H9 (cell line): ENCODE measurements at regions not wholly inside any gene's neighbourhood (a gene's known extent, or its start where the extent isn't known, plus 50 kb on each side); places are given as distances from the start of the nearest gene placed in this dataset.

Source experiments
- DNase-seq: peaks from one replicate; pipeline ENCODE4 v3.0.0-alpha.2; 2017
- H2AFZ ChIP-seq: one replicate; pipeline ENCODE4 v1.6.1; 2013; ENCODE audit warnings: mild to moderate bottlenecking, low read length, control low read depth, moderate library complexity
- H2AK5ac ChIP-seq: 2 replicates; pipeline ENCODE4 v1.6.1; 2013; ENCODE audit warnings: low read length, control low read depth, mixed read lengths; ENCODE audit not compliant: insufficient read length
- H2BK120ac ChIP-seq: one replicate; pipeline ENCODE4 v1.6.1; 2013; ENCODE audit warnings: low read depth, mild to moderate bottlenecking, low read length, control low read depth, inconsistent platforms; ENCODE audit not compliant: poor library complexity, severe bottlenecking
- H2BK12ac ChIP-seq: 2 replicates; pipeline ENCODE4 v1.6.1; 2013; ENCODE audit warnings: low read length, control low read depth, mixed read lengths, low read depth; ENCODE audit not compliant: insufficient read length
- H2BK15ac ChIP-seq: 2 replicates; pipeline ENCODE4 v1.6.1; 2013; ENCODE audit warnings: low read depth, low read length, control low read depth
- H2BK20ac ChIP-seq: one replicate; pipeline ENCODE4 v1.6.1; 2013; ENCODE audit warnings: low read depth, mild to moderate bottlenecking, low read length, control low read depth, inconsistent platforms; ENCODE audit not compliant: poor library complexity, severe bottlenecking
- H2BK5ac ChIP-seq: 2 replicates; pipeline ENCODE4 v1.6.1; 2013; ENCODE audit warnings: low read length, control low read depth, mixed read lengths; ENCODE audit not compliant: insufficient read length
- H3K14ac ChIP-seq: 2 replicates; pipeline ENCODE4 v1.6.1; 2013; ENCODE audit warnings: low read length, control low read depth; ENCODE audit not compliant: insufficient read depth
- H3K18ac ChIP-seq: 2 replicates; pipeline ENCODE4 v1.6.1; 2013; ENCODE audit warnings: low read depth, mild to moderate bottlenecking, mixed read lengths, low read length, control low read depth; ENCODE audit not compliant: insufficient read length
- H3K23ac ChIP-seq: 2 replicates; pipeline ENCODE4 v1.6.1; 2013; ENCODE audit warnings: low read length, control low read depth, mixed read lengths, low read depth; ENCODE audit not compliant: insufficient read length
- H3K23me2 ChIP-seq: 2 replicates; pipeline ENCODE4 v1.6.1; 2013; ENCODE audit warnings: low read depth, mild to moderate bottlenecking, mixed read lengths, low read length, control low read depth; ENCODE audit not compliant: insufficient read length, poor library complexity, severe bottlenecking
- H3K27ac ChIP-seq: 2 replicates; pipeline ENCODE4 v1.5.1; 2013; ENCODE audit warnings: low read length, control low read depth, mixed read lengths, low read depth; ENCODE audit not compliant: insufficient read length
- H3K27me3 ChIP-seq: 2 replicates; pipeline ENCODE4 v1.6.1; 2013; ENCODE audit warnings: low read length, control low read depth, inconsistent platforms; ENCODE audit not compliant: insufficient read depth
- H3K4ac ChIP-seq: 2 replicates; pipeline ENCODE4 v1.6.1; 2013; ENCODE audit warnings: low read depth, mild to moderate bottlenecking, control low read depth, inconsistent platforms, low read length, moderate library complexity
- H3K4me1 ChIP-seq: 2 replicates; pipeline ENCODE4 v1.6.1; 2013; ENCODE audit warnings: low read length, control low read depth, inconsistent platforms; ENCODE audit not compliant: insufficient read depth
- H3K4me2 ChIP-seq: 2 replicates; pipeline ENCODE4 v1.6.1; 2013; ENCODE audit warnings: low read length, control low read depth, mixed read lengths; ENCODE audit not compliant: insufficient read length, insufficient read depth
- H3K56ac ChIP-seq: 2 replicates; pipeline ENCODE4 v1.6.1; 2013; ENCODE audit warnings: low read depth, mild to moderate bottlenecking, mixed read lengths, low read length, control low read depth; ENCODE audit not compliant: insufficient read length
- H3K79me1 ChIP-seq: 2 replicates; pipeline ENCODE4 v1.6.1; 2013; ENCODE audit warnings: low read depth, mild to moderate bottlenecking, moderate library complexity, low read length, control low read depth, inconsistent platforms; ENCODE audit not compliant: insufficient read depth, poor library complexity, severe bottlenecking
- H3K79me2 ChIP-seq: 2 replicates; pipeline ENCODE4 v1.6.1; 2013; ENCODE audit warnings: low read length, control low read depth, inconsistent platforms; ENCODE audit not compliant: insufficient read depth
- H3K9ac ChIP-seq: 2 replicates; pipeline ENCODE4 v1.6.1; 2013; ENCODE audit warnings: low read length, control low read depth, mixed read lengths; ENCODE audit not compliant: insufficient read length; ENCODE audit errors: extremely low read depth
- H3K9me3 ChIP-seq: one replicate; pipeline ENCODE4 v1.6.1; 2013; ENCODE audit warnings: low read depth, low read length, inconsistent platforms; ENCODE audit not compliant: control insufficient read depth
- H3T11ph ChIP-seq: one replicate; pipeline ENCODE4 v1.6.1; 2013; ENCODE audit warnings: mild to moderate bottlenecking, low read length, control low read depth, inconsistent platforms
- H4K20me1 ChIP-seq: one replicate; pipeline ENCODE4 v1.6.1; 2013; ENCODE audit not compliant: control insufficient read depth, insufficient read length, insufficient read depth
- H4K5ac ChIP-seq: 2 replicates; pipeline ENCODE4 v1.6.1; 2013; ENCODE audit warnings: low read depth, mild to moderate bottlenecking, mixed read lengths, low read length, control low read depth; ENCODE audit not compliant: insufficient read length
- H4K8ac ChIP-seq: replicated peaks from 2 replicates; pipeline ENCODE4 v1.6.1; 2013; ENCODE audit warnings: low read length, control low read depth, mixed read lengths, low read depth; ENCODE audit not compliant: insufficient read length
- H4K91ac ChIP-seq: 2 replicates; pipeline ENCODE4 v1.6.1; 2013; ENCODE audit warnings: low read depth, mild to moderate bottlenecking, moderate library complexity, mixed read lengths, low read length, control low read depth; ENCODE audit not compliant: insufficient read length
- H3K27ac Mint-ChIP-seq, 3 experiments: 2 replicates in 2 of 3; 3 replicates in 1 of 3; pipeline ENCODE4 v1.8.0; 2020 to 2021; ENCODE audit warnings: mixed read lengths in 3 of 3, mild to moderate bottlenecking in 1 of 3, moderate library complexity in 1 of 3
- H3K27me3 Mint-ChIP-seq: 2 replicates; pipeline ENCODE4 v1.8.0; 2021; ENCODE audit warnings: low read depth, mild to moderate bottlenecking, moderate library complexity, mixed read lengths
- H3K36me3 Mint-ChIP-seq, 3 experiments: 2 replicates in 2 of 3; 3 replicates in 1 of 3; pipeline ENCODE4 v1.8.0; 2020 to 2021; ENCODE audit warnings: low read depth in 3 of 3, mixed read lengths in 3 of 3; ENCODE audit not compliant: insufficient read depth in 1 of 3
- H3K4me1 Mint-ChIP-seq, 2 experiments: 2 replicates each; pipeline ENCODE4 v1.8.0; 2020; ENCODE audit warnings: mixed read lengths in 2 of 2
- H3K4me3 Mint-ChIP-seq, 2 experiments: 2 replicates in 1 of 2; 3 replicates in 1 of 2; pipeline ENCODE4 v1.8.0; 2020 to 2021; ENCODE audit warnings: mild to moderate bottlenecking in 2 of 2, mixed read lengths in 2 of 2, moderate library complexity in 1 of 2
- H3K9me3 Mint-ChIP-seq, 2 experiments: 2 replicates in 1 of 2; 3 replicates in 1 of 2; pipeline ENCODE4 v1.8.0; 2020; ENCODE audit warnings: mild to moderate bottlenecking in 2 of 2, mixed read lengths in 2 of 2, moderate library complexity in 1 of 2
- WGBS: extraction: QIAGEN DNeasy Blood & Tissue Kit; methylation state at CpG from one replicate; pipeline ENCODE4 v1.1.7; 2013; ENCODE audit warnings: missing lambda C conversion rate, low lambda C conversion rate, mixed read lengths; ENCODE audit not compliant: insufficient read length; ENCODE audit errors: extremely low coverage; 5-methylcytosine and 5-hydroxymethylcytosine counted together
- TF ChIP-seq, protein P1 (sequence below): fragments of 200-600 bp; sonication (generic); conservative IDR thresholded peaks from 3 replicates; pipeline ENCODE4 v1.8.0; 2021; ENCODE audit warnings: antibody characterized with exemption, mild to moderate bottlenecking

DNA sequence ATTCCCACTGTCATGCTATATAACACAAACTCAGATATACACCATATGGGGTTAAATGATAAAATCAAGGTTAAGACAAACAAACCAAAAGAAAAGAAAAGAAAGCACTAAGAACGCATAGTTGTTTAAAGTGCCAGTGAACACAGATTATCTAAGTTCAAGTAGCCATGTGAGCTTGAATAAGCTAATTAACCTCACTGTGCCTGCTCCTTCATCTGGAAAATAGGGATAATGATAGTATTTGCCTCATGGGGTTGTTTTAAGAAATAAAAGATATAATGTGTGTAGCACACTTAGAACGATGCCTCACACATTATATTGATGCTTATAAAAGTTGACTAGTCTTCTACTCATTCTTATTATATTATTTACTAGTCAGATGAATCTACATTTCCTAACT is 72.6 kb upstream of the IL12A start:
- Mint-ChIP-seq H3K4me3 (no peak overlapping the region), H3K9me3 (no peaks in the 10 kb centered on the region), H3K27me3 (no peaks in the 10 kb centered on the region), H3K27ac (no peak overlapping the region), H3K4me1 (peaks cover 0 to 3% of the 10 kb centered on the region in 2 experiments; a peak in 2 of 4 replicates), H3K36me3 (no peaks in the 10 kb centered on the region)
- H3K18ac ChIP-seq = no peak overlapping the region
- H4K91ac ChIP-seq = no peak overlapping the region
- WGBS = no CpG with 5 or more reads among the region's 2 CpGs
- H3K4me1 ChIP-seq = no peaks in the 10 kb centered on the region
- H4K5ac ChIP-seq = no peak overlapping the region
- no peaks in the 10 kb centered on the region for H3K9me3 ChIP-seq
- no peak overlapping the region for H2BK15ac ChIP-seq
- no peak overlapping the region for H2AK5ac ChIP-seq
- H2BK20ac ChIP-seq = no peak overlapping the region
- H3K56ac ChIP-seq = no peak overlapping the region
- no peak for DNase-seq
- no peak overlapping the region for H2BK5ac ChIP-seq
- no peaks in the 10 kb centered on the region for H3K23me2 ChIP-seq
- H3K79me2 ChIP-seq = no peaks in the 10 kb centered on the region
- H3K14ac ChIP-seq = no peak overlapping the region
- TF ChIP-seq, protein P1, sequence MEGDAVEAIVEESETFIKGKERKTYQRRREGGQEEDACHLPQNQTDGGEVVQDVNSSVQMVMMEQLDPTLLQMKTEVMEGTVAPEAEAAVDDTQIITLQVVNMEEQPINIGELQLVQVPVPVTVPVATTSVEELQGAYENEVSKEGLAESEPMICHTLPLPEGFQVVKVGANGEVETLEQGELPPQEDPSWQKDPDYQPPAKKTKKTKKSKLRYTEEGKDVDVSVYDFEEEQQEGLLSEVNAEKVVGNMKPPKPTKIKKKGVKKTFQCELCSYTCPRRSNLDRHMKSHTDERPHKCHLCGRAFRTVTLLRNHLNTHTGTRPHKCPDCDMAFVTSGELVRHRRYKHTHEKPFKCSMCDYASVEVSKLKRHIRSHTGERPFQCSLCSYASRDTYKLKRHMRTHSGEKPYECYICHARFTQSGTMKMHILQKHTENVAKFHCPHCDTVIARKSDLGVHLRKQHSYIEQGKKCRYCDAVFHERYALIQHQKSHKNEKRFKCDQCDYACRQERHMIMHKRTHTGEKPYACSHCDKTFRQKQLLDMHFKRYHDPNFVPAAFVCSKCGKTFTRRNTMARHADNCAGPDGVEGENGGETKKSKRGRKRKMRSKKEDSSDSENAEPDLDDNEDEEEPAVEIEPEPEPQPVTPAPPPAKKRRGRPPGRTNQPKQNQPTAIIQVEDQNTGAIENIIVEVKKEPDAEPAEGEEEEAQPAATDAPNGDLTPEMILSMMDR = no peak
- H3K4me2 ChIP-seq = no peak overlapping the region
- no peaks in the 10 kb centered on the region for H3K27me3 ChIP-seq
- H3K9ac ChIP-seq = no peak overlapping the region
- H2AFZ ChIP-seq = no peak overlapping the region
- no peak overlapping the region for H2BK12ac ChIP-seq
- no peaks in the 10 kb centered on the region for H4K20me1 ChIP-seq
- no peak overlapping the region for H4K8ac ChIP-seq
- no peak overlapping the region for H3K27ac ChIP-seq
- no peak overlapping the region for H3K23ac ChIP-seq
- H3K79me1 ChIP-seq = no peaks in the 10 kb centered on the region
- no peak overlapping the region for H3K4ac ChIP-seq
- H3T11ph ChIP-seq = no peak overlapping the region
- no peak overlapping the region for H2BK120ac ChIP-seq
